ENCODE measurements at regions not wholly inside any gene's neighbourhood (a gene's known extent, or its start where the extent isn't known, plus 50 kb on each side); places are given as distances from the start of the nearest gene placed in this dataset.

DNA sequence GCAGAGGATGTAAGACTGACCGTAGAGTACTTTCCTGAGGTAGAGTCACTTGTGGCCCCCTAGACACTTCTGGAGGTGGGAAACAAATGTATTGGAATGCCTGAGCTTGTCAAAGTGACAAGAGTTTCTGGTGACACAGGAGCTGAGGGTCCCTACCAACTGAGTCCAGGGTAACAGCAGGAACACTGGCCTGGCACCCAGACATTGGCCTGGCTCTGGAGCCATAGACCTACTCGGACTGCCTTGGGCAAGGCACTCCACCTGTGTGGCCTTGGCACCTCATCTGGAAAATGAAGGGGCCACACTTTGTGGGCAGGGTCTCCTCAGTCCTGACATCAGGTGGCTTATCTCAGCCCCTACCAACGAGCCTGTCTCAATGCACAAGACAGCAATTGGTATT is 398.2 kb upstream of the CELF4 start:
- Histone ChIP-seq H3K4me1 (ENCODE audit: control insufficient read depth, insufficient read depth, low read length) (no peaks in the 10 kb centered on the region), H3K79me2 (ENCODE audit: control insufficient read depth, insufficient read depth, low read length) (no peaks in the 10 kb centered on the region), H3K36me3 (ENCODE audit: control insufficient read depth in 2 of 2, insufficient read depth in 2 of 2, low read length in 1 of 2) (no peaks in the 10 kb centered on the region), H3K27ac (ENCODE audit: control insufficient read depth, insufficient read depth) (no peak overlapping the region), H3K9me3 (replicated peaks; ENCODE audit: control insufficient read depth, insufficient read depth, low read length) (no peaks in the 10 kb centered on the region), H3K4me3 (no peak overlapping the region), H4K20me1 (ENCODE audit: control insufficient read depth, insufficient read depth) (no peaks in the 10 kb centered on the region), H2AFZ (ENCODE audit: control insufficient read depth, low read depth, low read length) (no peak overlapping the region), H3K4me2 (ENCODE audit: control insufficient read depth, insufficient read depth) (no peak overlapping the region), H3K27me3 (replicated peaks in 1 of 2; ENCODE audit: control insufficient read depth in 2 of 2, insufficient read depth in 2 of 2, low read length in 1 of 2) (no peaks in the 10 kb centered on the region), H3K9ac (ENCODE audit: control insufficient read depth, insufficient read depth, low read length) (no peak overlapping the region)
- DNase-seq (ENCODE audit: low read depth, low spot score) (no peak), ATAC-seq (no peak), FAIRE-seq (no peak)
- BruUV-seq (replicated peaks): no TSS peak
- RAD21 ChIA-PET (ENCODE audit: unreplicated experiment): no interaction called here
- SMC1A ChIA-PET (ENCODE audit: uncharacterized antibody, unreplicated experiment): no interaction called here
- intact Hi-C loops (cut with micrococcal nuclease; ENCODE audit: unreplicated experiment): no loop called here
- WGBS (ENCODE audit: insufficient coverage, insufficient replicate concordance, low lambda C conversion rate, missing lambda C conversion rate): 13% methylated on average over 3 of the region's 3 CpGs
- in situ Hi-C loops (cut with MboI): no loop called here
- POLR2A ChIA-PET: no interaction called here
- CTCF ChIA-PET: no interaction called here
- TF ChIP-seq NKRF (conservative IDR thresholded peaks at IDR 0.05): no peak
- TF ChIP-seq, protein P1, sequence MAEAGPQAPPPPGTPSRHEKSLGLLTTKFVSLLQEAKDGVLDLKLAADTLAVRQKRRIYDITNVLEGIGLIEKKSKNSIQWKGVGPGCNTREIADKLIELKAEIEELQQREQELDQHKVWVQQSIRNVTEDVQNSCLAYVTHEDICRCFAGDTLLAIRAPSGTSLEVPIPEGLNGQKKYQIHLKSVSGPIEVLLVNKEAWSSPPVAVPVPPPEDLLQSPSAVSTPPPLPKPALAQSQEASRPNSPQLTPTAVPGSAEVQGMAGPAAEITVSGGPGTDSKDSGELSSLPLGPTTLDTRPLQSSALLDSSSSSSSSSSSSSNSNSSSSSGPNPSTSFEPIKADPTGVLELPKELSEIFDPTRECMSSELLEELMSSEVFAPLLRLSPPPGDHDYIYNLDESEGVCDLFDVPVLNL (IDR thresholded peaks at IDR 0.05; ENCODE audit: low read depth, low read length): no peak
- no peak for TF ChIP-seq ZBED1 (IDR thresholded peaks at IDR 0.05; ENCODE audit: borderline replicate concordance)
- TF ChIP-seq, protein P2, sequence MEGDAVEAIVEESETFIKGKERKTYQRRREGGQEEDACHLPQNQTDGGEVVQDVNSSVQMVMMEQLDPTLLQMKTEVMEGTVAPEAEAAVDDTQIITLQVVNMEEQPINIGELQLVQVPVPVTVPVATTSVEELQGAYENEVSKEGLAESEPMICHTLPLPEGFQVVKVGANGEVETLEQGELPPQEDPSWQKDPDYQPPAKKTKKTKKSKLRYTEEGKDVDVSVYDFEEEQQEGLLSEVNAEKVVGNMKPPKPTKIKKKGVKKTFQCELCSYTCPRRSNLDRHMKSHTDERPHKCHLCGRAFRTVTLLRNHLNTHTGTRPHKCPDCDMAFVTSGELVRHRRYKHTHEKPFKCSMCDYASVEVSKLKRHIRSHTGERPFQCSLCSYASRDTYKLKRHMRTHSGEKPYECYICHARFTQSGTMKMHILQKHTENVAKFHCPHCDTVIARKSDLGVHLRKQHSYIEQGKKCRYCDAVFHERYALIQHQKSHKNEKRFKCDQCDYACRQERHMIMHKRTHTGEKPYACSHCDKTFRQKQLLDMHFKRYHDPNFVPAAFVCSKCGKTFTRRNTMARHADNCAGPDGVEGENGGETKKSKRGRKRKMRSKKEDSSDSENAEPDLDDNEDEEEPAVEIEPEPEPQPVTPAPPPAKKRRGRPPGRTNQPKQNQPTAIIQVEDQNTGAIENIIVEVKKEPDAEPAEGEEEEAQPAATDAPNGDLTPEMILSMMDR (IDR thresholded peaks at IDR 0.05 in 2 of 3, conservative IDR thresholded peaks at IDR 0.05 in 1 of 3; ENCODE audit: control insufficient read depth in 2 of 3, extremely low read depth in 1 of 3, insufficient read depth in 1 of 3, low read depth in 3 of 3, low read length in 3 of 3): no peak
- no peak for TF ChIP-seq SPI1 (IDR thresholded peaks at IDR 0.05; ENCODE audit: borderline replicate concordance, insufficient read depth, low read depth, low read length)
- TF ChIP-seq NR2C1 (IDR thresholded peaks at IDR 0.05): no peak
- no peak for TF ChIP-seq TCF7 (IDR thresholded peaks at IDR 0.05; ENCODE audit: borderline replicate concordance)
- TF ChIP-seq BCLAF1 (IDR thresholded peaks at IDR 0.05): no peak
- TF ChIP-seq EP300 (IDR thresholded peaks at IDR 0.05; ENCODE audit: borderline replicate concordance in 1 of 2, control insufficient read depth in 1 of 2, low read depth in 2 of 2, low read length in 2 of 2): no peak
- TF ChIP-seq JUND (IDR thresholded peaks at IDR 0.05; ENCODE audit: low read depth, low read length): no peak
- TF ChIP-seq JUNB (IDR thresholded peaks at IDR 0.05): no peak
- TF ChIP-seq, protein P3, sequence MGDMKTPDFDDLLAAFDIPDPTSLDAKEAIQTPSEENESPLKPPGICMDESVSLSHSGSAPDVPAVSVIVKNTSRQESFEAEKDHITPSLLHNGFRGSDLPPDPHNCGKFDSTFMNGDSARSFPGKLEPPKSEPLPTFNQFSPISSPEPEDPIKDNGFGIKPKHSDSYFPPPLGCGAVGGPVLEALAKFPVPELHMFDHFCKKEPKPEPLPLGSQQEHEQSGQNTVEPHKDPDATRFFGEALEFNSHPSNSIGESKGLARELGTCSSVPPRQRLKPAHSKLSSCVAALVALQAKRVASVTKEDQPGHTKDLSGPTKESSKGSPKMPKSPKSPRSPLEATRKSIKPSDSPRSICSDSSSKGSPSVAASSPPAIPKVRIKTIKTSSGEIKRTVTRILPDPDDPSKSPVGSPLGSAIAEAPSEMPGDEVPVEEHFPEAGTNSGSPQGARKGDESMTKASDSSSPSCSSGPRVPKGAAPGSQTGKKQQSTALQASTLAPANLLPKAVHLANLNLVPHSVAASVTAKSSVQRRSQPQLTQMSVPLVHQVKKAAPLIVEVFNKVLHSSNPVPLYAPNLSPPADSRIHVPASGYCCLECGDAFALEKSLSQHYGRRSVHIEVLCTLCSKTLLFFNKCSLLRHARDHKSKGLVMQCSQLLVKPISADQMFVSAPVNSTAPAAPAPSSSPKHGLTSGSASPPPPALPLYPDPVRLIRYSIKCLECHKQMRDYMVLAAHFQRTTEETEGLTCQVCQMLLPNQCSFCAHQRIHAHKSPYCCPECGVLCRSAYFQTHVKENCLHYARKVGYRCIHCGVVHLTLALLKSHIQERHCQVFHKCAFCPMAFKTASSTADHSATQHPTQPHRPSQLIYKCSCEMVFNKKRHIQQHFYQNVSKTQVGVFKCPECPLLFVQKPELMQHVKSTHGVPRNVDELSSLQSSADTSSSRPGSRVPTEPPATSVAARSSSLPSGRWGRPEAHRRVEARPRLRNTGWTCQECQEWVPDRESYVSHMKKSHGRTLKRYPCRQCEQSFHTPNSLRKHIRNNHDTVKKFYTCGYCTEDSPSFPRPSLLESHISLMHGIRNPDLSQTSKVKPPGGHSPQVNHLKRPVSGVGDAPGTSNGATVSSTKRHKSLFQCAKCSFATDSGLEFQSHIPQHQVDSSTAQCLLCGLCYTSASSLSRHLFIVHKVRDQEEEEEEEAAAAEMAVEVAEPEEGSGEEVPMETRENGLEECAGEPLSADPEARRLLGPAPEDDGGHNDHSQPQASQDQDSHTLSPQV (IDR thresholded peaks at IDR 0.05): no peak
- no peak for TF ChIP-seq SREBF1 (IDR thresholded peaks at IDR 0.05; ENCODE audit: low read length)

Measured in GM12878 (cell line).